Activated T-cell treated with anti-CD3 and anti-CD28 coated beads, Interleukin-2, amount 50 U/mL, for 1 hour (primary cell): ENCODE measurements at regions not wholly inside any gene's neighbourhood (a gene's known extent, or its start where the extent isn't known, plus 50 kb on each side); places are given as distances from the start of the nearest gene placed in this dataset.

Source experiments
- DNase-seq: peaks from one replicate; pipeline ENCODE4 v3.0.0-alpha.2; 2020

- DNase-seq, result no peak
These were observed 58.0 kb upstream of the FAM20A start for GRCh38 chr17:68658999-68659780.

- no peak for DNase-seq
These were observed 56.4 kb upstream of the FAM20A start for GRCh38 chr17:68657576-68657975.

GRCh38 chr17:68657166-68657565 is 56.0 kb upstream of the FAM20A start:
- no peak for DNase-seq

- no peak for DNase-seq
These were observed 55.5 kb upstream of the FAM20A start for GRCh38 chr17:68656666-68657065.
